OCI-LY7 (cell line): ENCODE measurements at regions not wholly inside any gene's neighbourhood (a gene's known extent, or its start where the extent isn't known, plus 50 kb on each side); places are given as distances from the start of the nearest gene placed in this dataset.

Experiments used
- CTCF ChIP-seq: fragments of 200-600 bp; sonication (generic); conservative IDR thresholded peaks from 2 replicates; pipeline ENCODE4 v1.5.1; 2014; ENCODE audit warnings: mild to moderate bottlenecking, antibody characterized with exemption, low read length, moderate library complexity, mixed read lengths
- EZH2phosphoT487 ChIP-seq: fragments of 200-600 bp; sonication (generic); IDR thresholded peaks from 2 replicates; pipeline ENCODE4 v1.6.1; 2018; ENCODE audit warnings: low read depth, borderline replicate concordance, mild to moderate bottlenecking, mixed run types, antibody characterized with exemption, low read length, moderate library complexity, mixed read lengths

GRCh38 chr5:40397091-40397490 lies 282.6 kb upstream of the PTGER4 start:
- no peak for TF ChIP-seq EZH2phosphoT487
- TF ChIP-seq CTCF = no peak
